GM21723 (cell line): ENCODE measurements at regions not wholly inside any gene's neighbourhood (a gene's known extent, or its start where the extent isn't known, plus 50 kb on each side); places are given as distances from the start of the nearest gene placed in this dataset.

ENCODE experiments used
- ATAC-seq: cut with Tn5 transposase; IDR thresholded peaks from one replicate; pipeline ENCODE4 v1.9.1; 2021; ENCODE audit warnings: mild to moderate bottlenecking, moderate library complexity; ENCODE audit not compliant: unreplicated experiment

DNA sequence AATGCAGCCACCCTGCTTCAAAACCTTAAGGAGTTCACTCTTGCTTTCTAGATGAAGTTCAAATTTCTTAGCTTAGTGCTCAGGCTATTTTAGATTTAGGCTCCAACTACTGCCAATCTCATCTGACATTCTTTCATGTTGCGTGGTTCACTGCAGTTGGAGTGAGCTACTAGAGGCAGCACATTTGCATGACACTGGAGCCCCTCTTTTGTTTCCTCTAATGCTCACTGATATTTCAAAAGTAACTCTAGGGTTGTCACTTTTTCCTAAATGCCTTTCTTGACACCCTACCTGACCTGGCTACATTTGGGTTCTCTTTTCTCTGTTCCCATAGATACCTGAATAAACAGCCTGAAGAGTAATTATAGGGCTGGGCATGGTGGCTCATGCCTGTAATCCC is 586.5 kb upstream of the GOT2 start:
- no peak for ATAC-seq

DNA sequence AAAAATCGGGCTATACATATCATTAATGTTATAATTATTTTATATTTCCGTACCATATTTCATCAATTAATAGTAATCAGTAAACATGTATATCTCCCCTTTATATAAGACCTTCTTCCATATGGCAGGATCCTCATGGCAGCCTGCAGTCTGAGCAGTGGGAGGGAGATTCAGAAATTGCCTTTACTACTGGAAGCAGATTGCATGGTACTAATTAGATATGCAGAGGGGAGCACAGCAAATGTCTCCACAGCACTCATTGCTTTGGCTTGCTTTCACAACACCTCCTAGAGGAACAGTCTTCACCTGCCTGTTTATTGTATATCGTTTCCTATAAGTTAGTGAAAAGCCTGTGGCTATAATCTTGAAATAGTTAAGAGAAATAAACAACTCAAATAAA is 585.8 kb upstream of the GOT2 start:
- no peak for ATAC-seq

DNA sequence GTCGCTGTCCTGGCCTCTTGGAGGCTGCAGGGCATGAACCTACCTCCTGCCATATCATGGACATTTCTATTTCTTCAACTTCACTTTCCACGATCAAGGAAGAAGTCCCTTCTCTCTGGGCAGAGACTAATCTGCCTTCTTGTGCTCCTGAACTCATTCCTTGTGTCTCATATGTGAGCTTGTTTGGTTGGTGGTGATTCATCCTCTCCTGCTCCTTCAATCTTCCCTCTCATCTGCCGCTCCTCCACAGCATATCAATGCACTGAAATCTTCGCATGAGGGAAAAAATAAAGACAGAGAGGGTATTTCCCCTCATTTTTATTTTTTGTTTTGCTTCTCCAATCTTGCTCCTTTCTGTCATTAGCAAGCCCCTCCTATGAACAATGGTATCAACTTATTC is 571.7 kb upstream of the GOT2 start:
- ATAC-seq = no peak

- no peak for ATAC-seq
Observed at GRCh38 chr16:59296888-59297287, 562.8 kb upstream of the GOT2 start.

DNA sequence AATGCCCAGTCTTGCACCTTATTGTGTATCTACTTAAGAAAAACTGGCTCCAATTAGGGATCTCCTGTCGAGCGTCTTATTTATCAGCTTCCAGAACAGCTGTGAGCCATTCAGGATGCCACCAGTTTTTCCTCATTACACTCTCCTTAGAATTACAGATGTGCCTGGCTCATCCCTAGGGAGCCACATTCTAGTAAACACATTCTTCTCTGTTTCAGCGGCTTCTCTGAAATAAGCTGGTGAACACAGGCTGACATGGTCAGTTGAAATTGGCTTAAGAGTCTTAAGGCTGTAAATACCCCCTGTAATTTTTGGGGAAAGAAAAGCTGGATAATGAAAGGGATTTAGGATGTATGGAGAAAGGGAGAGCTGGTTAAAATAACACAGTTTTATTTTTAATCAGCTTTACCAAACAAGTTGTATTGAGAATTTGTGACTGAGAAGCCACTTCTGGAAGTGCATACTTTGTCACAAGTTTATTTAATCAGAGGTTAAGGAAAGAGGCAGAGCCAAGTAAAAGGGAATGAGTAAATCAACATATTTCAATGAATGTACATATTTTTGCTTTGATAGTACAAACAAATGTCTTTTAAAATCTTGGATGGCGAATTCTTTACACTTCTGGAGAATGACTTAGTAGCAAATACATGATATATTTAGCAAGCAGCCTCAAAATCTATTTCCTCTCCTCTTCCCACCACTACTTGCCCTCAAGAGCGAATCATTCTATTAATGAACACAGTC is 562.0 kb upstream of the GOT2 start:
- ATAC-seq = no peak

- no peak for ATAC-seq
Observed at GRCh38 chr16:59295474-59295873, 561.4 kb upstream of the GOT2 start.

GRCh38 chr16:59290718-59291117 is 556.6 kb upstream of the GOT2 start:
- no peak for ATAC-seq

DNA sequence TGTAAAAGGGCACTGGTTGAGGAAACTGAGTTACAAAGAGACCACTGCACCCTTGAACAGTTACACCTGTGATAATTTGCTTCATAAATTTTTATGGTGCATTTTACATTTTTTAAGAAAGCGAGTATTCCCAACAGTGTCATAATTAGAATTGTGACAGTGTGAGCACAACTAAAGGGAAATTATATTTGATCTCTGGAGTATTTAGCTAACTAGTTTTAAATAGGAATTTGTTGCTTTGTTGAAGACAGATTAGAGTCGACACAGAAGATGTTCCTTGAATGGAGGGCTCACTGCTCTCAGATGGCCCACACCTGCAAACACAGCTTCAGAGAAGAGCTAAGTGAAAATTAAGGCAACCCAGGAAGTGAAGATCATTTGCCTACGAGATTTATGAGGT is 555.0 kb upstream of the GOT2 start:
- no peak for ATAC-seq

GRCh38 chr16:59274141-59274540 is 540.0 kb upstream of the GOT2 start:
- no peak for ATAC-seq

- no peak for ATAC-seq
Observed at GRCh38 chr16:59263955-59264354, 529.8 kb upstream of the GOT2 start.

DNA sequence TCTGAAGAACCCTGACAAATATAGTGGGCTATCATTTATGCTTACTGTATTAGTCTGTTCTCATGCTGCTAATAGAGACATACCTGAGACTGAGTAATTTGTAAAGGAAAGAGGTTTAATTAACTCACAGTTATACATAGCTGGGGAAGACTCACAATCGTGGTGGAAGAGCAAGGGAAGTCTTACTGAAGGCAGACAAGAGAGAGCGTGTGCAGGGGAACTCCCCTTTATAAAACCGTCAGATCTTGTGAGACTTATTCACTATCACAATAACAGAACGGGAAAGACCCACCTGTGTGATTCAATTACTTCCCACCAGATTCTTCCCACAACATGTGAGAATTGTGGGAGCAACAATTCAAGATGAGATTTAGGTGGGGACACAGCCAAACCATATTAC is 526.8 kb upstream of the GOT2 start:
- ATAC-seq = no peak

GRCh38 chr16:59259950-59260319 is 525.8 kb upstream of the GOT2 start:
- ATAC-seq = no peak

GRCh38 chr16:59259074-59259949 is 525.2 kb upstream of the GOT2 start:
- no peak for ATAC-seq

- ATAC-seq = no peak
Observed at GRCh38 chr16:59252317-59252716, 518.2 kb upstream of the GOT2 start.

- no peak for ATAC-seq
Observed at GRCh38 chr16:59249011-59249410, 514.9 kb upstream of the GOT2 start.

- no peak for ATAC-seq
Observed at GRCh38 chr16:59242556-59242955, 508.4 kb upstream of the GOT2 start.

- ATAC-seq = no peak
Observed at GRCh38 chr16:59238246-59238645, 504.1 kb upstream of the GOT2 start.

DNA sequence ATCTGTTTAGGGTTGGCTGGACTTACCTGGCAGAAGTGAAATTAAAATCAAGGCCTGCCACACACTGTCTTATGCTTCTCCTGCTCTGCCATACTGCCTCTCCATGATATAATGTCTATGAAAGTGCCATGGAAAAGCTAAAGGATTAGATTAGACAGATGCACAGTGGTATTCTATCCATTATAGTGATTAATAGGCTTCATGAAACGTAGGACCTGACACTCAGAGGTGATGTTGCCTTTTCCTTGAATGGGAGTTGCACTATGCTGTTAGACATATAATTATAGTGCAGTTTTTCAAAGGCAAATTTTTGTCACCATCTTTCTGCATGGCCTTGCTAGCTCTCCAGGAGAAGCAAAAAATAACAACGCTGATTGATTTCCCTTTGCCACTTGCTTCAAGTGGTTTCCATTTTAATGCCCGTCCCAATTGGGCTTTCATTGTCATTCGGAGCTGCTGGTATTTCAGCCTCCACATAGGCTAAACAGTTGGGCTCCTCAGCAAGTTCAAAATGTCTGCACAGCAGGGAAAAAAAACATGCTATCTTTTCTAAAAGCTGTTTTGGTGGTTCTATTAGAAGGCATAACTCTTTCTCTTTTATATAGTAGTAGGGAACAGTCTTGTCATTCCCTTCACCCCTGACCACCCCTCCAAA is 502.8 kb upstream of the GOT2 start:
- no peak for ATAC-seq

DNA sequence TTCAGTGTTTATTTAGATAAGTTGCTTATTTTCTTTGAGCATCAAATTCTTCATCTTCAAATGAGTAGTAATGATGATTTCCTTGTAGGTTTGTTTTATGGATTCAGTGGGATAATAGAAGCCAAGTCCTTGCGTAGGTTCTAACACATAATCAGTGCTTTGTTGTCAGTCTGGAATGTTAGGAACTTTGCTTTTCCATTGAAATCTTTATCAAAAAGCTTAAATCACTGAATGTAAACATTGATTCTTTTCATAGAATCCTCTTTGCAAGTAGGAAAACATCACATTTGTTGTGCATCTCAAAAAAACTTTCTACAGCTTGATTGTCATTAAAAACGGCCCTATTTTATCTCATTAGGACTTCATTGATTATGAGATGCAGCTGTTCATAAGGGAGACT is 490.3 kb upstream of the GOT2 start:
- no peak for ATAC-seq

- no peak for ATAC-seq
Observed at GRCh38 chr16:59220011-59220410, 485.9 kb upstream of the GOT2 start.

- no peak for ATAC-seq
Observed at GRCh38 chr16:59216291-59216690, 482.2 kb upstream of the GOT2 start.

- no peak for ATAC-seq
Observed at GRCh38 chr16:59214455-59214854, 480.3 kb upstream of the GOT2 start.
